ENCODE measurements at regions not wholly inside any gene's neighbourhood (a gene's known extent, or its start where the extent isn't known, plus 50 kb on each side); places are given as distances from the start of the nearest gene placed in this dataset.
"Not testable (repeated sequence)": the region's sequence is repeated elsewhere in the genome, so short reads cannot be mapped to it uniquely, and the experiment has no call there.

GRCh38 chr4:11813951-11814446, 385.3 kb upstream of the HS3ST1 start:
- ChIA-PET CTCF (no interaction called here), POLR2A (no interaction called here)
- no peak for ATAC-seq
- H3K4me1 Mint-ChIP-seq = no peaks in the 10 kb centered on the region
- no peaks in the 10 kb centered on the region for H3K27me3 Mint-ChIP-seq (ENCODE audit: low read depth)
- peaks cover 16% of the 10 kb centered on the region for H3K9me3 Mint-ChIP-seq
- TF ChIP-seq ZNF219 (CRISPR knock-in tag; IDR thresholded peaks at IDR 0.05; ENCODE audit: borderline replicate concordance) (no peak), JAZF1 (CRISPR knock-in tag; IDR thresholded peaks at IDR 0.05) (no peak), ZMAT4 (CRISPR knock-in tag; IDR thresholded peaks at IDR 0.05) (no peak), ZNF121 (CRISPR knock-in tag; IDR thresholded peaks at IDR 0.05) (no peak), ZNF671 (CRISPR knock-in tag; IDR thresholded peaks at IDR 0.05) (no peak), MLX (CRISPR knock-in tag; IDR thresholded peaks at IDR 0.05) (no peak), ZNF512 (CRISPR knock-in tag; IDR thresholded peaks at IDR 0.05; ENCODE audit: borderline replicate concordance) (no peak), TEAD1 (CRISPR knock-in tag; IDR thresholded peaks at IDR 0.05) (no peak), ZBTB21 (CRISPR knock-in tag; IDR thresholded peaks at IDR 0.05; ENCODE audit: borderline replicate concordance) (no peak), ZNF317 (CRISPR knock-in tag; IDR thresholded peaks at IDR 0.05; ENCODE audit: borderline replicate concordance, low read depth) (no peak), SP1 (CRISPR knock-in tag; conservative IDR thresholded peaks at IDR 0.05) (no peak), SOX15 (CRISPR knock-in tag; IDR thresholded peaks at IDR 0.05) (no peak), RORB (CRISPR knock-in tag; IDR thresholded peaks at IDR 0.05) (no peak), KAT7 (CRISPR knock-in tag; IDR thresholded peaks at IDR 0.05; ENCODE audit: borderline replicate concordance) (no peak), E2F4 (CRISPR knock-in tag; IDR thresholded peaks at IDR 0.05; ENCODE audit: borderline replicate concordance, low read depth) (no peak), ATF2 (CRISPR knock-in tag; IDR thresholded peaks at IDR 0.05; ENCODE audit: borderline replicate concordance, low read depth) (no peak), ZNF416 (CRISPR knock-in tag; IDR thresholded peaks at IDR 0.05) (no peak)
- no peak for DNase-seq (ENCODE audit: low spot score)
- H3K36me3 Mint-ChIP-seq = peaks cover 6% of the 10 kb centered on the region
- no peak overlapping the region for H3K27ac Mint-ChIP-seq
- H3K4me3 Mint-ChIP-seq = no peak overlapping the region

- CTCF ChIA-PET; POLR2A ChIA-PET; H3K4me1 Mint-ChIP-seq; H3K27ac Mint-ChIP-seq; DNase-seq (ENCODE audit: low spot score); ATAC-seq; H3K27me3 Mint-ChIP-seq (ENCODE audit: low read depth); H3K9me3 Mint-ChIP-seq; H3K36me3 Mint-ChIP-seq; H3K4me3 Mint-ChIP-seq: not testable (repeated sequence)
Measured at GRCh38 chr4:11811521-11811920, 382.8 kb upstream of the HS3ST1 start.

- no peak overlapping the region for H3K27ac Mint-ChIP-seq
- H3K4me1 Mint-ChIP-seq = no peaks in the 10 kb centered on the region; the same call in 1 of the 2 replicates
- POLR2A ChIA-PET = no interaction called here
- peaks cover 12% of the 10 kb centered on the region for H3K9me3 Mint-ChIP-seq
- peaks cover 6% of the 10 kb centered on the region; the same call in 1 of the 2 replicates for H3K36me3 Mint-ChIP-seq
- ATAC-seq (0 out of 2 replicates have a peak, but pooled peaks have one; percentile 26), DNase-seq (ENCODE audit: low spot score) (no peak)
- no peak overlapping the region for H3K4me3 Mint-ChIP-seq
- no peaks in the 10 kb centered on the region for H3K27me3 Mint-ChIP-seq (ENCODE audit: low read depth)
- CTCF ChIA-PET = interaction anchor here (1.2 to 1.8 kb wide), 2 partner anchors 10 to 148 kb away, joined by 3 read pairs; no protein-coding TSS in a partner anchor
- no peak for TF ChIP-seq E2F5 (CRISPR knock-in tag; IDR thresholded peaks at IDR 0.05)
- no peak for TF ChIP-seq PRRX2 (CRISPR knock-in tag; IDR thresholded peaks at IDR 0.05)
- no peak for TF ChIP-seq ATF3 (CRISPR knock-in tag; conservative IDR thresholded peaks at IDR 0.05)
- no peak for TF ChIP-seq ZNF425 (CRISPR knock-in tag; conservative IDR thresholded peaks at IDR 0.05)
- no peak for TF ChIP-seq ZNF263 (CRISPR knock-in tag; IDR thresholded peaks at IDR 0.05; ENCODE audit: low read depth)
- no peak for TF ChIP-seq ATF2 (CRISPR knock-in tag; IDR thresholded peaks at IDR 0.05; ENCODE audit: borderline replicate concordance, low read depth)
- no peak for TF ChIP-seq CBFB (CRISPR knock-in tag; IDR thresholded peaks at IDR 0.05; ENCODE audit: low read depth)
Measured at GRCh38 chr4:11805842-11806241, 377.1 kb upstream of the HS3ST1 start.
